ENCODE measurements at regions not wholly inside any gene's neighbourhood (a gene's known extent, or its start where the extent isn't known, plus 50 kb on each side); places are given as distances from the start of the nearest gene placed in this dataset.
"Not testable (repeated sequence)": the region's sequence is repeated elsewhere in the genome, so short reads cannot be mapped to it uniquely, and the experiment has no call there.

- TF ChIP-seq CTCF, POLR2A (IDR thresholded peaks at IDR 0.05): not testable (repeated sequence)
Observed at GRCh38 chr13:34386229-34386628, 555.8 kb upstream of the NBEA start.

Measured in thyroid gland (tissue), 4 donors.